Epithelial cell of prostate (primary cell): ENCODE measurements at regions not wholly inside any gene's neighbourhood (a gene's known extent, or its start where the extent isn't known, plus 50 kb on each side); places are given as distances from the start of the nearest gene placed in this dataset.

ENCODE experiments used
- DNase-seq: peaks from one replicate; pipeline ENCODE4 v3.0.0-alpha.2; 2011; ENCODE audit warnings: low read depth, low spot score
- H3K27ac ChIP-seq: fragments of 450-650 bp; 2 replicates; pipeline ENCODE4 v1.5.1; 2017; ENCODE audit warnings: mild to moderate bottlenecking

DNA sequence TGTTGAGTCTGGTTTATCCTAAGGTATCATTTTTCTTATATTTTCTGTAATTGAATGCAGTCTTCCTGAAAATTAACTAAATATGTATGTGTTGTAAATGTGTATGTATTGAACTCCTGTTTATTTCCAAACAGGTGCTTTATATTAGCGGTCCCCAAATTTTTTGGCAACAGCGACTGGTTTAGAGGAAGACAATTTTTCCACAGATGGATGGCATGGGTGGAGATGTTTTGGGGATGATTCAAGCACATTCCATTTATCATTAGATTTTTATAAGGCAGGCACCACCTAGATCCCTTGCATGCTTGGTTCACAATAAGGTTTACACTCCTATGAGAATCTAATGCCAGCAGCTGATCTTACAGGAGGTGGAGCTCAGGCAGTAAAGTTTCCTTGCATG, 210.5 kb upstream of the ANO3 start:
- H3K27ac ChIP-seq: no peak overlapping the region
- DNase-seq: no peak

DNA sequence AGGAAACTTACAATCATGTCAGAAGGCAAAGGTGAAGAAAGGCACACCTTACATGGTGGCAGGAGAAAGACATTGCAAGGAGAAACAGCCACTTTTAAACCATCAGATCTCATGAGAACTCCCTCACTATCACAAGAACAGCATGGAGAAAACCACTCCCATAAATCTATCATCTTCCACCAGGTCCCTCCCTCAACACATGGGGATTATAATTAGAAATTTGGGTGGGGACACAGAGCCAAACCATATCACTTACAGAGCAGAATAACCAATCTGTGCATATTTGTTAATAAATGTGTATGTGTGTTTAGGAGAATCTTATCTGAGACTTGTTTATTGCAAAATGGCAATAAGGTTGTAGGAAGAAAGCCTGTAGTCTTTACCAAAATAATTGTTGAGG, 205.2 kb upstream of the ANO3 start:
- no peak for DNase-seq
- H3K27ac ChIP-seq: no peak overlapping the region

DNA sequence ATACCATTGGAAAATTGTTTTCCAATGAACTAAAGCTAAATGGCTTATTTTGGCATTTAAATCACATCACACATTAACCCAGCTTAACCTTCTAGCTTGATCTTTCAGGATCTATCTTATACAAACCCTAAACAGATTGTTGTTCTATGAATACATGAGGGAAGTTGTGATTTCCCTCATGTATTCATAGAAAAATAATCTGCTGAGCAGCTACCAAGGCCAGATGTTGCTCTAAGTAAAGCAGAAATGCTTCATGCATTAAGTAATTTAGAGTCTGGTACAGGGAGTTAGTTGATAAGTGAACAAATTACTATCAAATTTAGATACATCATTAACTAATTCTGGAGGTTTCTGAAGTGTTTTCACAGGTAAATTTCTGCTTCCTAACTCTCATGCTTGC, 204.6 kb upstream of the ANO3 start:
- DNase-seq: no peak
- no peak overlapping the region for H3K27ac ChIP-seq

DNA sequence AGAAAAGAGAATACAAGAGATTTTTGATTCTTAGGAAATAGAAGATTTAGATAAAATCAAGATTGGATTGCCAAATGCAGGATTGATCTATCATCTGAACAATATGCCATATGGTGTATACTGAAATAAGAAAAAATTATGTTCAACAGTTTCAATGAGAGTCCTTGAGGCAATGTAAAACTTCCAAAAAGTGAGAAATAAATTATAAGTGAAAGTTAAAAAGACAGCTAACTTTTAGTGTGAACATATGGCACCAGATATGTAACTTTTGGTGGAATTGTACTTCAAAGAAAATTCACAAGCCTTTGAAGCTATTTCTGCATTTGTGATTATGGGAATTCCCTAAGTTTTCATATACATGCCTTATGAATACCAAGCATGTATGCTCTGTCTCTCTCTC, 200.5 kb upstream of the ANO3 start:
- DNase-seq: no peak
- no peak overlapping the region for H3K27ac ChIP-seq

DNA sequence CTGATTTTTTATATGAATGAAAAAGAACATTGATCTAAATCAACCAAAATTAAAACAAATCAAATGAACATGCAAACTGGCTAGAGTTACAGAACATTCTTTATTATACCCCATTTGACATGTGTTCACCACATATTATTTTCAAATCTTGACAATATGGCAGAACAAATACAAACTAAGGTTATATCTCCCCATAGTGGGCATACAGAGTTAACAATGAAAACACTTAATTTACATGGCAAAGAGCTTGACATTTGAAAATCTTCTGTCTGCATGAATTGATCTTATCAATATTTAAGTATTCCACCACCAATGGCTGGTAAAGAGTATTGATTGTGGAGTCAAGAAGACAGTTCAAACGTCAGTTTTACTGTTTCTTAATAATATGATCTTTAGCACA, 197.9 kb upstream of the ANO3 start:
- no peak for DNase-seq
- no peak overlapping the region for H3K27ac ChIP-seq

DNA sequence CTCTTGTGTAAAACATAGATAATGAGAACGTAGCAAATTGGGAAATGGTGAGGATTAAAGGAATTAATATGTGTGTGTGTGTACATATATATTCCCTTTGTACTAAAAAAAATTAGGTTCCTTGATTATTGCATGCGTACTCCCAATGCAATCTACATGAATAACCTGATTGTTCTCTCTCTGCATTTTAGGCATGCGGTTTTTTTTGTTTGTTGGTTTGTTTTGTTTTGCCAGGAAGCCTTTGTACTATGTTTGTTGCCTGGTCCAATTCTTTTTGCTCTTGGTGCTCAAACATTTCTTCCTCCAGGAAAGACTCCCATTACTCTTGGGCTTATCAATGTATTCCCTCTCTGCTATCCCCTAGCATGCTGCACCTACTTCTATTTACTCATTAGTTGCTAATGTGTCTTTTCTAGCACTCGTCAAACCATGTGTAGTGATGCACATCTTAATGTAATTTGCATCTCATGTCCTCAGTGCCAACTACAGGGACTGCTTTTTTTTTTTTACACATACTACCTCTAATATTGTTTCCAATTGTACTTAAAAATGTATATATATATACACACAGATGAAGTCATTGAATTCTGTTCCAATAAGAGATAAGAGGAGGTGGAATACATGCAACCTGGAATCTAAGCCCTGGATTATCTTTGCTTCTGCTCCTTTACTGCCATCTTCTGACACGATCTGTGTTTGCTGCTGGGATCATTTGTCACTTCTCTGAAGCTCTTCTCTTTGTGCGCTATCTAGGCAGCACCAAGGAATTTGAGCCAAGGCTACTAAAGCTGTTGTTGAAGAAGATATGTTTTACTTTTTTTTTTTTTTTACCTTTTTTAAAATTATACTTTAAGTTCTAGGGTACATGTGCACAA, 197.2 kb upstream of the ANO3 start:
- no peak overlapping the region for H3K27ac ChIP-seq
- DNase-seq: no peak

DNA sequence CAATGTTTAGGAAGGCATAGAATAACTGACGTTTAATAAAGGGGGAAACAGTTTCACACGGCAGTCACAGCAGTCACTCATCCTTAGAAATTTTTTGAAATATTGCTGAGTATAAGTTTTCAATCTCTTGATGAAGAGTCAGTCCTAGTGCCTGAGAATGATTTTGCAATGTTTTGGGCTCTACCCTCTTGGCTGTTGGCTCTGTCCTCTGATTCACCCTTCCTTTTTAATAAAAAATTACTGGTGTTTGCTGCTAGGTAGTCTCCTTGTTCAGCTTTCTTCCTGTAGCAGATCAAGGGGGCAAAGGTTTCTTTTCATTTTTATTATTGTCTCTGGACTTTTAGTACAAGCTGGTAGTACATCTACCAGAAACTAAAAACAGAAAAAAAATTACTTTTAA, 194.3 kb upstream of the ANO3 start:
- DNase-seq: no peak
- no peak overlapping the region for H3K27ac ChIP-seq

DNA sequence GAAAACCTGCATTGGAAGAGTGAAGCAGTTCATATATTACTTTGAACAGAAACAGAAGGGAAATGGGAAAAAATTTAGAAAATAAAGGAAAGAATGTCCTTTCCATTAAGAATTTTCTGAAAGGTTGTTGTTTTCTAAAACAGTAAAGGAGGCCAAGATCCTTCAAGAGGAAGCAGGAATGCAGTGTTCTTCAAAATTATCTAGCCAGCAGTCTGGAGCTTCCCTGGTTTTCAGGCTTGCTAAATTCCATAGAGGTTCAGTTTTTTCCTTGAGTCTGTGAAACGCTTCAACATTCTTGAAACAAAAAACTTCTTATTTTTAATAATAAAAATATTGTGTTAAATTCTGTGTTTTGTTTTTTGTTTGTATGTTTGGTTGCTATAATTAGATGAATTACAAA, 189.0 kb upstream of the ANO3 start:
- no peak for DNase-seq
- H3K27ac ChIP-seq: no peak overlapping the region

DNA sequence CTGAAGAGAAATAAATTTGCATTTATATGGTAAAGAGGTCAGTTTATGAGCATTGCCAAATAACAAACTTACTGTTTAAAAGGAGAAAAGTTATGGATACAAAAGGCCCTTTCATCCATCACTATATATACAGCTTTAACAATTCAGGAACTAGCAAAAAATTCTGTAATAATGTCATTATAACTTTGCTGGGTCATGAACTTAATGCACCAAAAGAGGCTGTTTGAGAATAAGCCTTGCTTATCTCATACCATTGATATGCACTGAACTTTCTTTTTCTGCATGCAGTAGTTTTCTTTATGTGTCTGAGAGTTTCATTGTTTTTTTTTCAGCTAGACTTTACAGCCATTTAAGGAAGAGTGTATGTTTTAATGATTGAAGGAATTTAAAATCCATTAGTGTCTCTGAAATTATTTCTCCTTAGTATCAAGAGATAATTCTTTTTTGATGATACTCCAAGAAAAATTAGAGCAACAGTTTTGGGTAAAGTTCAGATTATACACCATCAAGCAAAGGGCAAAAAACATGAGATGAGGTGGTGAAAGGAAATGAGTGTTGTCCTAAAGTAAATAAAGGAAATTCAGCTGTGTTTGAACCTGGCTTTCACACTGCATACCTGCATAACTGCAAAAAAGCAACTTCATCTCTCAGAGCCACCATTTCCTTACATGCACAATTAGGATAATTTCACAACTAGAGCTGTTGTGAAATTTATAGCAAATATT, 188.2 kb upstream of the ANO3 start:
- H3K27ac ChIP-seq: peak overlapping the region; percentile 50
- no peak for DNase-seq

DNA sequence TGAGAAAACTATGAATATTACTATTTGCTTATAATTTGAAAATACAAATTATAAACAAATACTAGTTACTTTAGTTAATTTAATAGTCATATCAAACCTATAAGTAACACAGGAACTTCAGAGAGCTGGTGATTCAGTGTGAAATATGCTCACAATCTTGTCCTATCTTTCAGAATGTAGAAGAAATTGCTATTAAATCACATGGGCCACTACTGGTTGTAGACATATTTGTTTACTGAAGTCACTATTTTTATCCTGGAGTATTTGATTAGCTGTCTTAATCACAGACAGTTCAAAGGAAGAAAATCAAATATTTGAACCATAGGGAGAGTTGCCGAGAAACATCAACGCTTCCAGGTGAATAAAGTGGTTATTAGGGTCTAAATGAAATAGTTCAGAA, 187.6 kb upstream of the ANO3 start:
- peak overlapping the region; percentile 50 for H3K27ac ChIP-seq
- no peak for DNase-seq

DNA sequence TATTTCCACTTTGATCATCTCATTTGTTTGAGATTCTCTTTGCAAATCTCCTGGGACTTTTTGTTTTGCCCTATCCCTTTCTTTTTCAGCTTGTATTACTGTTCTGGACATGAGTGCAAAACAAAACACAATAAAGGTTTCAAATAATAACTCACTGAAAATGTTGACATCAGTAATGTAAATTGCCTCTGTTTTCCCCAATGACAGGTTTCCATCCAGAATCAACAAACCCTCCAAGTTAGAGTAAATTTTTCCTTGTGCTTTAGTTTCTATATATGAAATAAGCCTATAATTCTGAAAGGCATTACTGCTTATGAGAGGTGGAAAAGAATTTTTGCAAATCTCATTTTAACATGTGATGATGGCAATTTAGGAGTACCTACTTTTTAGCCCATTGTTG, 187.0 kb upstream of the ANO3 start:
- H3K27ac ChIP-seq: peak overlapping the region; percentile 50

DNA sequence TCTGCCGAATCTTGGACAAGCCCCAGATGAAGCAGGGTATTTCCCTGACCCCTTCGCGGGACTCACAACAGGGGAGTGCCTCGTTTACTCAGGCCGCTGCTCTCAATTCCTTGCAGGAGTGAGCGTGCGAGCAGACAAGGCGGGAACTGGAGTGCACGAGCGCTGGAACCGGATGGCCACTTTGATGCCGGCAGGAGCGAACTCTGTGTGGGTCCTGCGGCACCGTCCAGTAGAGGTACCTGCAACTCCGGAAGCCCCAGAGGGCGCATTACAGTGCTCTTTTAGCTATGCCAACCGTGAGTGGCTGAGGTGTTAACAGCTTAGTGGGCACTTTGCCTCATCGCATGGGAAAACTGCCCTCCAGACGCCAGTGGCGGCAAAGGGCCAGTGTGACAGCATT, 182.3 kb upstream of the ANO3 start:
- no peak for DNase-seq
- no peak overlapping the region for H3K27ac ChIP-seq

More for the DNA sequence above, 187.0 kb upstream of the ANO3 start:
- no peak for DNase-seq

DNA sequence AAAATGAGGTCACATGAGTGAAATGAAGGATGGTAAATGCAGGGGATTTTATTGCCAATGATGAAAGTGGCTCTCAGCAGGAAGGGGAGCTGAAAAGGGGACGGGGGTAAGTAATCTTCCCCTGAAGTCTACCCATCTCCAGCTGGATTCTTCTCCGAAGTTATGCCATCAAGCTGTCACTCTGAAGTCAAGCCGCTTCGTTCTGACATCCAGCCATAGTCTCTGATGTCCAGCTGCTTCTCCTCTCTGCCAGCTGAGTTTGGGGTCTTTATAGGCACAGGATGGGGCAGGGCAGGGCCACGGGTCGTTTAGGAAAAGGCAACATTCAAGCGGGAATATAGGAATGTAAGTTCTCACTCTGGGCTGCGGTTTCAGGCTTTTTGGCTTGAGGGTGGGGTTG, 181.9 kb upstream of the ANO3 start:
- no peak for DNase-seq
- H3K27ac ChIP-seq: no peak overlapping the region

DNA sequence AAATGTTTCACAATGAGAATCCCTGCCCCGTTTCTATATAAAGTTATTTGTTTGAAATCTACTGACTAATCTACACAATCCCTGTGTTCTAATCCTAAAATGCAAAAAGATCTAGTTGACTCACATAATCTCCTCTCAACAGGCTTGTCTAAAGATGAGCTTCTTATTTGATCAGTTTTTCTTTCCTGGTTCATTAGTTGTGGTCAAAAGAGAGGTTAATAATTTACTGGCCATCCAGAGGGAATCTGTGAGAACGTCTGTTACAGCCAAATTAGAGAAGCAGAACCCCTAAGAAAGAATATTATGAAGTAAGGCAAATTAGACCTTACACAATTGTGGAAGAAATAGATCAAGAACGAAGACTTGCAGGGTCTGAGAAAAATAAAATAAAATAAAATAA, 173.7 kb upstream of the ANO3 start:
- DNase-seq: no peak
- H3K27ac ChIP-seq: no peak overlapping the region

DNA sequence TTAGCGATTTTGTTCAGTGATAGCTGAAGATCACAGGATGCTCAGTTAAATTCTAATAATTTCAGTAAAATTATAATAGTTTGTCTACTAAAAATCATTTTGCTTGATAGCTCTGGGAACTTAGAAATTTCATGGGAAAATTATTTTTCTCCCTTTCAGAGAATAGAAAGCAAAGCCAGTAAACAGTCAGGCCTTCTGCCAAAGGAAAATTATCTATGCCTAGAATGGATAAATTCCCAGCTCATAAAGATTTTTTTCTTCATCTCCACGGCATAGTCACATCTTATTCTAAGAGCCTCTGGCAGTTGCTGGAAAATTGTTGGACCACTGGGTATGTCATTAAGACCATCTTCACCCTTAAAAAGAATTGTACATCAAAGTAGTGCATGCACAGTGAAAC, 169.6 kb upstream of the ANO3 start:
- no peak overlapping the region for H3K27ac ChIP-seq
- no peak for DNase-seq

DNA sequence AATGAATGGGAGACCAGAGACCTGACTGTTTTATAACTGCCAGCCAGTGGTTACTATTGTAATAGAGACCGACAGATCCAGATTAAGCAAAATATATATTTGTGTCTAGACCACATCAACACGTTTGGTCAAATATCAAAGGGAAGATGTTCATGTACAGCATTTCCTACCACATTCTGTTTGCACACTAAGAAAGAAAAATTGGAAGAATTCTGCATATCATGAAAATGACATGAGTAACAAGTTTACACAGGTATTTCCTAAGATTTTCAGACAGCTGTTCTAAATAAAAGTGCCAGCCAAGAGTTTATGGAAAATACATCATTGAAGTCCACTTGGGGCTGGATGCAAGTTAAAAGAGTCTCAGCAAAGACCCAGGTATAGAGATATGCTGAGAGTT, 145.5 kb upstream of the ANO3 start:
- H3K27ac ChIP-seq: peak overlapping the region; percentile 76
- no peak for DNase-seq

DNA sequence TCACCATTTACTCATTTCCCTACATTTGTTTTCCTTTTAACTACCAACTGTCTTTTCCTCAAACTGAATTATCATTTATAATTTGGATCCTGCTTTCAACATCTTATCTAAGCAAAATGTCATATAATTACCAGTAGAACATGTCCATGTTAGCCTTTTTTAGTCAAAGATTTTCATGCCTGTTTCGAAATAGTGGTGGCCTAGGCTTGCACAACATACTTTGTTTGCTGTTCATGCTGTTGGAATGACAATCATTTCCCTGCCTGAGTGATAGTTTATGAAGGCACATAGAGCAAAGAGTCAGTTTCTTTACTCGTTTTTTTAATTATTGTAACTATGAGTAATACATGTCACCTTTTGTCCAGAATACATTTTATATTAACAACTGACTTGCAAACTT, 144.3 kb upstream of the ANO3 start:
- DNase-seq: peak; percentile 24
- peak overlapping the region; percentile 76 for H3K27ac ChIP-seq

DNA sequence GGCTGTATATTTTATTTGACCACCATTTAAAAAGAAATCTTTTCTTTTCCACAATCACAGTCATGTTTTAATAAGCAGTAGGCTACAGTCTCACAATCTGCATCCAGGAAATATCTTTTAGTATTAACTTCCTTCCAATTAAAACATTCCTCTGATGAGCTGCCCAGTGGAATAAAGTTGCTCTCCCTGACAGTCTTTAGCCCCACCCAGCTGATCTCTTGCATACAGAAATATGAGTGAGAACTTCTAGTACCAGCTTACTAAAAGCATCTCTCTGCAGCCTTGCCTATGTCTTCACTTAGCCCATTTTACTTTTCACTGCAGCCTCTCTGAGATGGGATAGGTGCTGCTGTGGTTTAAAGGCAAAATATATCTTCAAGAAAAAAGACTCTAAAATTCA, 143.4 kb upstream of the ANO3 start:
- peak overlapping the region; percentile 76 for H3K27ac ChIP-seq
- DNase-seq: no peak

DNA sequence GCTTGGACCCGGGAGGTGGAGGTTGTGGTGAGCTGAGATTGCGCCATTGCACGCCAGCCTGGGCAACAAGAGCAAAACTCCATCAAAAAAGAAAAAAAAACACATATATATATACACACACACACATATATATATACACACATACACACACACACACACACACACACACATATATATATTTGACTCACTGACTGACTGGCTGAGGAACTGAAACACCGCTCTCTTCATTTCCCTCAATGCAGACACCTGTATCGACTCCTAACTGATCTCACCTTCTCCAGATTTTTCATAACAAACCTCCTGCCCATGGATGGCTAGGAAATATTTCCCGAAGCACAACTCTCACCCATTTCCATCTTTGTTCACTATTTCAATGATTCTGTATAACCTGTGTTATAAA, 140.7 kb upstream of the ANO3 start:
- no peak for DNase-seq
- H3K27ac ChIP-seq: no peak overlapping the region

DNA sequence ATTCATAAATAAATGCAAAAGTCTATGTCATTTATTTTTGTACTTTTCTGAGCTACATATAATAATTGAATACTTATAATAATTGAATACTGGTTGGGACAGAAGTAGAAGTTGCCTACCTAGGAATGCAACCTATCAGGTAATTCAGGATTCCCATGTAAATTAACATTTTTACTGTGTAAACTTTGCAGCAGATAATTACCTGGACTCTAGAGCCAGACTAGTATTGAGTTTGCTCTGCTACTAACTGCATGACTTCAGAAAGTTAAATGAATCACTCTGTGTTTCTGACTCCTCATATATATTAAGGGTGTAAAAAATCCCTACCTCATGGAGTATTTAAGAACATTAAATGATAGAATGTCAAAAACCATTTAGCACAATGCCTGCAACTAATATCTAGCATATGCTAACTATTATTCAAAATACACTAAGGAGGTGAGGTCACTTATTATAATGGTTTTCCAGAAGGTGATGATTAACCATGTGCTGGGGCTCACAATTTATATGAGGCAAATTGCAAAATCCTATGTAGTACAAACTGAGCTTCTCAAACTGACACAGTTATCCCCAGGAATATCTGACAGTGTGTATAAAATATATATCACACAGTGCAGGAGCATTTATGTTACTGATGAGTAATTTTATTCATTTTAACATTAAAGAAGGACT, 138.1 kb upstream of the ANO3 start:
- H3K27ac ChIP-seq: no peak overlapping the region
- DNase-seq: no peak

DNA sequence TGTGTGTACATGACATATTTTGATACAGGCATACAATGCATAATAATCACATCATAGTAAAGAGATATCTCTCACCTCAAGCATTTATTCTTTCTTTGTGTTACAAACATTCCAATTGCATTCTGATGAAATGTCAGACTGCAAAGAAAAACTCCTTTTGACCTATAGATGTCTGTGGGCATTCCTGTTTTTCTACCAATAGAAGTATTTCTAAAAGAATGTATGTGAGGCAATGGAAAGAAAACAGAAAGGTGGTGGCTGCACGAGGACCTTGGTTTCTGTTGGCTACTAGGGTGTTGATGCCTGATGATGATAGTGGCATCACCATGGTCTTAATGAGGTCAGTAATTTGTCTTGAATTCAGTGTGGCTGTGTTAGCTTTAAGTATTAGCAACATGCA, 137.0 kb upstream of the ANO3 start:
- no peak for DNase-seq
- no peak overlapping the region for H3K27ac ChIP-seq
